Ovary (tissue), 7 donors: ENCODE measurements at regions not wholly inside any gene's neighbourhood (a gene's known extent, or its start where the extent isn't known, plus 50 kb on each side); places are given as distances from the start of the nearest gene placed in this dataset.

Source experiments
- DNase-seq, 5 donors: peaks; one replicate each; pipeline ENCODE4 v3.0.0-alpha.2; 2019 to 2020
- H3K27ac ChIP-seq, 2 donors: fragments of 200-600 bp; one replicate each; pipeline versions ENCODE4 v1.5.1 to v1.8.0; 2019 to 2022
- H3K27me3 ChIP-seq: fragments of 200-600 bp; one replicate; pipeline ENCODE4 v1.8.0; 2022
- H3K36me3 ChIP-seq: fragments of 200-600 bp; sonication (generic); one replicate; pipeline ENCODE4 v1.5.1; 2019
- H3K4me1 ChIP-seq: one replicate; pipeline ENCODE4 v1.8.1; 2013; ENCODE audit warnings: mild to moderate bottlenecking, moderate library complexity; ENCODE audit not compliant: insufficient read depth
- H3K4me3 ChIP-seq: fragments of 200-600 bp; sonication (generic); one replicate; pipeline ENCODE4 v1.5.1; 2017
- H3K9me3 ChIP-seq, 2 donors: fragments of 200-600 bp in 1 of 2; sonication (generic) in 1 of 2; one replicate each; pipeline versions ENCODE4 v1.5.1 to v1.8.1; 2013 to 2019; ENCODE audit warnings: mild to moderate bottlenecking in 1 of 2, moderate library complexity in 1 of 2
- EP300 ChIP-seq: sonication (generic); formaldehyde crosslinking; IDR thresholded peaks from one replicate; pipeline ENCODE4 v1.6.1; 2017; ENCODE audit warnings: antibody characterized with exemption
- POLR2A ChIP-seq: fragments of 450-650 bp; IDR thresholded peaks from one replicate; pipeline ENCODE4 v1.6.1; 2017; ENCODE audit warnings: antibody characterized with exemption, mild to moderate bottlenecking, moderate library complexity
- WGBS, 3 donors: extraction: QIAGEN DNeasy Blood & Tissue Kit in 1 of 3; methylation state at CpG; one replicate each; pipeline versions ENCODE4 v1.1.5 to v1.1.7; 2013 to 2017; 5-methylcytosine and 5-hydroxymethylcytosine counted together
- intact Hi-C, 4 donors: fragments of 100-400 bp; cut with DNase I; formaldehyde crosslinking; loops; one replicate each; pipeline versions ENCODE4 v1.11.0 to v1.15.1; 2022 to 2023
- TF ChIP-seq, protein P1 (sequence below), 3 donors: fragments of 450-650 bp in 2 of 3; fragments of 200-600 bp in 1 of 3; IDR thresholded peaks; one replicate each; pipeline versions ENCODE4 v1.5.1 to v1.8.0; 2016 to 2022; ENCODE audit warnings: antibody characterized with exemption in 3 of 3, mild to moderate bottlenecking in 1 of 3
- donor health status: DM: no; HTN: no; CAD: no; lungs with moderate emphysema.
- donor health status: DM: no; HTN: no; CAD: no.
- donor health status: Bipolar disorder and iron deficiency.
- donor health status: DM: no; HTN: no; CAD: no.
- donor health status: DM: yes; HTN: yes; CAD: no.

DNA sequence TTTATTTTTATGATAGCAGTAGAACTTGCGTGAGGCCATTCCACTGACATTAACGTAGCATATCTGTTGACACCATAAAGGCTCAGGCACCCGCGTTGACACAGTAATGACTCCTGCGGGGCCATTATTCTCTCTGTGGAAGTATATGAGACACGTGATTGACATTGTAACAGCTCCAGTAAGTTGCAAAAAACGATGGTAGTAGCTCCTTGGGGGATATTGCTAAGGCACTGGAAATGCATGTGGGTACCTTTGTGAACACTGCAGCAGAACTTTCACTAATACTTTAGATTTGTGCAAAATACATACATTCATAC lies 918.8 kb upstream of the CDH8 start:
- TF ChIP-seq EP300 (no peak), POLR2A (no peak)
- TF ChIP-seq, protein P1, sequence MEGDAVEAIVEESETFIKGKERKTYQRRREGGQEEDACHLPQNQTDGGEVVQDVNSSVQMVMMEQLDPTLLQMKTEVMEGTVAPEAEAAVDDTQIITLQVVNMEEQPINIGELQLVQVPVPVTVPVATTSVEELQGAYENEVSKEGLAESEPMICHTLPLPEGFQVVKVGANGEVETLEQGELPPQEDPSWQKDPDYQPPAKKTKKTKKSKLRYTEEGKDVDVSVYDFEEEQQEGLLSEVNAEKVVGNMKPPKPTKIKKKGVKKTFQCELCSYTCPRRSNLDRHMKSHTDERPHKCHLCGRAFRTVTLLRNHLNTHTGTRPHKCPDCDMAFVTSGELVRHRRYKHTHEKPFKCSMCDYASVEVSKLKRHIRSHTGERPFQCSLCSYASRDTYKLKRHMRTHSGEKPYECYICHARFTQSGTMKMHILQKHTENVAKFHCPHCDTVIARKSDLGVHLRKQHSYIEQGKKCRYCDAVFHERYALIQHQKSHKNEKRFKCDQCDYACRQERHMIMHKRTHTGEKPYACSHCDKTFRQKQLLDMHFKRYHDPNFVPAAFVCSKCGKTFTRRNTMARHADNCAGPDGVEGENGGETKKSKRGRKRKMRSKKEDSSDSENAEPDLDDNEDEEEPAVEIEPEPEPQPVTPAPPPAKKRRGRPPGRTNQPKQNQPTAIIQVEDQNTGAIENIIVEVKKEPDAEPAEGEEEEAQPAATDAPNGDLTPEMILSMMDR (IDR thresholded peaks at IDR 0.05): no peak
- no peaks in the 10 kb centered on the region for H3K27me3 ChIP-seq
- H3K9me3 ChIP-seq: no peaks in the 10 kb centered on the region
- no peaks in the 10 kb centered on the region for H3K4me1 ChIP-seq
- intact Hi-C loops: no loop called here
- 64 to 68% (median 65%) methylated on average over 7 of the region's 7 CpGs for whole genome bisulfite sequencing, 3 donors
- H3K4me3 ChIP-seq: no peak overlapping the region
- H3K27ac ChIP-seq: no peak overlapping the region
- no peak for DNase-seq
- no peaks in the 10 kb centered on the region for H3K36me3 ChIP-seq

DNA sequence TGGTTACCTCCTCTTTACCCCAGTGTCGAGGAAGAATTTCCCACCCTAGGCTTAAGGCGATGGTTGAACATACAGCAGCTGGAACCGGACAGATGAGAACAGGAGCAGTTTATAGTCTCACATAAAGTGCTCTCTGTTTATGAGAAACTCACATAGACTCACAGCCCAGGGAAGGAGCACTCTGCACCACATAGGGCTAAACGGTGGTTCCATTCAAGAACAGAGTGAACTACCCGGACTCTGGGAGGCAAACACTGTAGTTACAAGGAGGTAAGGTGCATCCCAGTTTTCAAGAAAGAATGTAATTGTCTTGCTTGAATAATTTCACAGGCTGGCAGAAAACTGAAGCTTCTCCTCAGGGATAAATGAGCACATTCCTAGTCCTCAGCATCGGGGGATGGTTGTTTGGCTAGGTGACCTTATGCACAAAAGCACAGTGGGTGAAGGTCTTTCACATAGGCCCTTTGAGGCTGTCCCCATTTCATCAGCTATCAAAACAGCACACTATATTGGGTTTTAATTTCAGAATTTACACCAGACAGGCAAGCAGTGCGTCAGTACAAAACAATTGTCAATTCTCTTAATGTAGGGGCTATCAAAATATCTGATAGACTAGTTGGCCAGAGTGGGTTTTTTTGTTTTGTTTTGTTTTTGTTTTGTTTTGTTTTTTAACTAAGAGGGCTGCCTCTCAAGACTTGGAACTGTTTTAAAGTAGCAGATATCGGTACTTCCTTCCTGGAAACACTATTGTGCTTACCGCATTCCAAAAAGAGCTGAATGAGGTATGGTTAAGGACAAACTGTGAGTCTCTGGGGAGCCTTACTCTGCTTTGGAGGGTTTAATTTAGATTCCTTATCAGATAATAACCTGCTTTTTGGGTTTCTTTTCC lies 918.1 kb upstream of the CDH8 start:
- H3K27me3 ChIP-seq: no peaks in the 10 kb centered on the region
- DNase-seq: no peak
- WGBS, 3 donors: 52 to 57% (median 52%) methylated on average over 9 of the region's 9 CpGs
- no peak overlapping the region for H3K27ac ChIP-seq
- TF ChIP-seq EP300 (no peak), POLR2A (no peak)
- TF ChIP-seq, protein P1 (IDR thresholded peaks at IDR 0.05): no peak
- intact Hi-C loops: no loop called here
- H3K4me3 ChIP-seq: no peak overlapping the region
- H3K9me3 ChIP-seq: no peaks in the 10 kb centered on the region
- no peaks in the 10 kb centered on the region for H3K36me3 ChIP-seq
- no peaks in the 10 kb centered on the region for H3K4me1 ChIP-seq

DNA sequence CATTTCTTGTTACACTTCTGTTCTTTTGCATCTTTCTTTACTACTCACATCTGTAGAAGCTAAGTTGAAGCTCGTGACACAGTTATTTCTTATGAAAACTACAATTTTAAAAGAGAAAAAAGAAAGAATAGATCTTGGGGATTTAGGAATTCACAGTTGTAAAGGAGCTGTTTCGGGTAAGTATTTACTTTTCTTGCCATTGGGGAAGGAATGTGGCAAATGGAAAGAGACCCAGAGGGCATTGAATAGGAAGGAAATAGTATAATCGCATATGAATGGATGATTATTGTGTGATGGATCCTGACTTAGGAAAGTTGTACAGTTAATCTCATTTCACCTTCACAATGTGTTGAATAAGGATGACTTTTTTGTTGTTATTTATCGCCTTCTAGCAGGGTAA lies 914.1 kb upstream of the CDH8 start:
- no peak overlapping the region for H3K27ac ChIP-seq
- DNase-seq: no peak
- TF ChIP-seq, protein P1 (IDR thresholded peaks at IDR 0.05): no peak
- TF ChIP-seq POLR2A (no peak), EP300 (no peak)
- no peaks in the 10 kb centered on the region for H3K9me3 ChIP-seq
- intact Hi-C loops: no loop called here
- H3K27me3 ChIP-seq: no peaks in the 10 kb centered on the region
- H3K4me1 ChIP-seq: no peaks in the 10 kb centered on the region
- H3K36me3 ChIP-seq: no peaks in the 10 kb centered on the region
- WGBS, 3 donors: 66 to 79% (median 70%) methylated on average over 4 of the region's 4 CpGs
- H3K4me3 ChIP-seq: no peak overlapping the region

DNA sequence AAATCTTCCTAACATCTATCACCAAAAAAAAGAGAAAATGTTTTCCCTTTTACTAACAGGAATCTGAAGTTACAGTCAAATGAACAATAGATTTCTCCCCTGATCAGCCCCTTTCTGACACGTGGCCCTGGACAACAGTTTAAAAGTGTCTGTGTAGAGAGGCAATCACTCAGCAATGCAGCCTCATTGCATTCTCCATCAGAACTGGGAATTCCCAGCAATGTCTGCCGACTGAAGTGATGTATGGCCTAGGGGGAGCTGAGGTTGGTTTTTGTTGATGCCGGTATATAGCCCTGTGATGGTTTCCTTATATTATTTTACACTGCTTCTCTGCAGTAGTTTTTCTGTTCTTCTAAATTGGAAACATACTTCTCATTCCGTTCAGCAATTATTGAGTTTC lies 904.3 kb upstream of the CDH8 start:
- Histone ChIP-seq H3K36me3 (no peaks in the 10 kb centered on the region), H3K4me1 (no peaks in the 10 kb centered on the region), H3K4me3 (no peak overlapping the region), H3K27ac (no peak overlapping the region), H3K27me3 (no peaks in the 10 kb centered on the region), H3K9me3 (no peaks in the 10 kb centered on the region)
- no peak for TF ChIP-seq EP300
- TF ChIP-seq, protein P1 (IDR thresholded peaks at IDR 0.05): no peak
- no peak for TF ChIP-seq POLR2A
- no peak for DNase-seq
- intact Hi-C loops: no loop called here
- WGBS, 3 donors: 19 to 30% (median 22%) methylated on average over 4 of the region's 4 CpGs
